HL-60 (cell line): ENCODE measurements at regions not wholly inside any gene's neighbourhood (a gene's known extent, or its start where the extent isn't known, plus 50 kb on each side); places are given as distances from the start of the nearest gene placed in this dataset.

Source experiments
- DNase-seq, 2 experiments: peaks; one replicate each; pipeline ENCODE4 v3.0.0-alpha.2; 2010 to 2020; ENCODE audit warnings: low read depth in 1 of 2, low spot score in 1 of 2
- H3K27ac ChIP-seq: fragments of 250-450 bp; sonication (Bioruptor Pico); replicated peaks from 2 replicates; pipeline ENCODE4 v1.5.1; 2020; ENCODE audit warnings: mild to moderate bottlenecking, moderate library complexity
- H3K27me3 ChIP-seq: fragments of 250-450 bp; sonication (Bioruptor Pico); 2 replicates; pipeline ENCODE4 v1.5.1; 2021; ENCODE audit warnings: mild to moderate bottlenecking, moderate library complexity; ENCODE audit not compliant: insufficient read depth, poor library complexity, severe bottlenecking
- H3K4me3 ChIP-seq: replicated peaks from 2 replicates; pipeline ENCODE4 v1.5.1; 2011; ENCODE audit warnings: mild to moderate bottlenecking, control low read depth, low read length; ENCODE audit not compliant: insufficient read depth
- CTCF ChIP-seq: IDR thresholded peaks from one replicate; pipeline ENCODE4 v1.5.1; 2011; ENCODE audit warnings: low read length, control low read depth, inconsistent platforms; ENCODE audit not compliant: insufficient read depth
- GABPA ChIP-seq: IDR thresholded peaks from 2 replicates; pipeline ENCODE4 v1.6.1; 2012; ENCODE audit warnings: low read depth
- POLR2AphosphoS5 ChIP-seq: IDR thresholded peaks from 2 replicates; pipeline ENCODE4 v1.6.1; 2012; ENCODE audit warnings: low read depth
- REST ChIP-seq: IDR thresholded peaks from 2 replicates; pipeline ENCODE4 v1.6.1; 2012; ENCODE audit warnings: low read depth; ENCODE audit not compliant: insufficient replicate concordance
- SPI1 ChIP-seq: IDR thresholded peaks from 2 replicates; pipeline ENCODE4 v1.6.1; 2012; ENCODE audit warnings: low read depth, mild to moderate bottlenecking, borderline replicate concordance

GRCh38 chr22:27447289-27447688 is 354.3 kb downstream of the MN1 start:
- Histone ChIP-seq H3K4me3 (no peak overlapping the region), H3K27ac (no peak overlapping the region), H3K27me3 (no peaks in the 10 kb centered on the region)
- DNase-seq, result no peak
- TF ChIP-seq CTCF (no peak), SPI1 (no peak), REST (no peak), POLR2AphosphoS5 (no peak), GABPA (no peak)

GRCh38 chr22:27450448-27450847 is 351.1 kb downstream of the MN1 start:
- no peak overlapping the region for H3K27ac ChIP-seq
- H3K27me3 ChIP-seq, result no peaks in the 10 kb centered on the region
- TF ChIP-seq CTCF (no peak), SPI1 (no peak), REST (no peak), GABPA (no peak), POLR2AphosphoS5 (no peak)
- DNase-seq, result no peak
- no peak overlapping the region for H3K4me3 ChIP-seq

- no peak overlapping the region for H3K4me3 ChIP-seq
- DNase-seq, result no peak
- H3K27me3 ChIP-seq, result no peaks in the 10 kb centered on the region
- TF ChIP-seq GABPA, result no peak
- TF ChIP-seq CTCF, result no peak
- no peak for TF ChIP-seq SPI1
- TF ChIP-seq REST, result no peak
- no peak for TF ChIP-seq POLR2AphosphoS5
- H3K27ac ChIP-seq, result no peak overlapping the region
These were observed 349.3 kb downstream of the MN1 start for GRCh38 chr22:27452245-27452644.
